Retinal pigment epithelial cell (primary cell): ENCODE measurements at regions not wholly inside any gene's neighbourhood (a gene's known extent, or its start where the extent isn't known, plus 50 kb on each side); places are given as distances from the start of the nearest gene placed in this dataset.

Source experiments
- DNase-seq: peaks from one replicate; pipeline ENCODE4 v3.0.0-alpha.2; 2010; ENCODE audit warnings: low read depth
- H3K4me3 ChIP-seq: 2 replicates; pipeline ENCODE4 v1.5.1; 2011; ENCODE audit warnings: mild to moderate bottlenecking, low read length, control low read depth, moderate library complexity
- CTCF ChIP-seq: conservative IDR thresholded peaks from 2 replicates; pipeline ENCODE4 v1.5.1; 2011; ENCODE audit warnings: low read depth, low read length, control low read depth, inconsistent platforms

- no peak for DNase-seq
- no peak overlapping the region for H3K4me3 ChIP-seq
- TF ChIP-seq CTCF, result no peak
These were observed 509.3 kb downstream of the QKI start for GRCh38 chr6:163923658-163924411.

GRCh38 chr6:163922562-163922961, 508.0 kb downstream of the QKI start:
- no peak overlapping the region for H3K4me3 ChIP-seq
- DNase-seq, result no peak
- no peak for TF ChIP-seq CTCF

- no peak for TF ChIP-seq CTCF
- no peak overlapping the region for H3K4me3 ChIP-seq
- no peak for DNase-seq
These were observed 505.1 kb downstream of the QKI start for GRCh38 chr6:163919652-163920051.

- no peak for DNase-seq
- TF ChIP-seq CTCF, result no peak
- H3K4me3 ChIP-seq, result no peak overlapping the region
These were observed 502.0 kb downstream of the QKI start for GRCh38 chr6:163916315-163917081.

- DNase-seq, result no peak
- H3K4me3 ChIP-seq, result no peak overlapping the region
- no peak for TF ChIP-seq CTCF
These were observed 500.6 kb downstream of the QKI start for GRCh38 chr6:163915131-163915530.

- DNase-seq, result no peak
- no peak overlapping the region for H3K4me3 ChIP-seq
- TF ChIP-seq CTCF, result no peak
These were observed 498.5 kb downstream of the QKI start for GRCh38 chr6:163913045-163913444.
